Keratinocyte (primary cell): ENCODE measurements at regions not wholly inside any gene's neighbourhood (a gene's known extent, or its start where the extent isn't known, plus 50 kb on each side); places are given as distances from the start of the nearest gene placed in this dataset.

Source experiments
- DNase-seq: peaks from one replicate; pipeline ENCODE4 v3.0.0-alpha.2; 2011; ENCODE audit warnings: low read depth, missing footprints, low spot score
- FAIRE-seq: peaks from 2 replicates; lab custom pipeline; 2011; peaks lifted over from hg19 to GRCh38; lab: Jason Lieb, UNC
- H2AFZ ChIP-seq: 2 replicates; pipeline ENCODE4 v1.6.0; 2012; ENCODE audit warnings: low read length, control low read depth, inconsistent platforms; ENCODE audit not compliant: control insufficient read depth
- H3K27ac ChIP-seq: 2 replicates; pipeline ENCODE4 v1.5.1; 2011; ENCODE audit warnings: low read length; ENCODE audit not compliant: control insufficient read depth, insufficient read depth
- H3K27me3 ChIP-seq: 3 replicates; pipeline ENCODE4 v1.6.0; 2011; ENCODE audit warnings: low read length; ENCODE audit not compliant: control insufficient read depth, insufficient read depth; ENCODE audit errors: extremely low read depth
- H3K36me3 ChIP-seq, 2 experiments: 2 replicates in 1 of 2; 3 replicates in 1 of 2; pipeline ENCODE4 v1.5.1; 2011; ENCODE audit warnings: low read length in 2 of 2, mild to moderate bottlenecking in 1 of 2; ENCODE audit not compliant: control insufficient read depth in 2 of 2, insufficient read depth in 2 of 2; ENCODE audit errors: extremely low read depth in 1 of 2
- H3K4me1 ChIP-seq: 3 replicates; pipeline ENCODE4 v1.5.1; 2011; ENCODE audit warnings: low read length; ENCODE audit not compliant: control insufficient read depth, insufficient read depth; ENCODE audit errors: extremely low read depth
- H3K4me2 ChIP-seq: 3 replicates; pipeline ENCODE4 v1.6.0; 2011; ENCODE audit warnings: low read depth, low read length; ENCODE audit not compliant: control insufficient read depth, insufficient read depth; ENCODE audit errors: extremely low read depth
- H3K4me3 ChIP-seq, 3 experiments: fragments of 200-600 bp in 1 of 3; sonication (generic) in 1 of 3; 2 replicates in 2 of 3; 3 replicates in 1 of 3; pipeline ENCODE4 v1.5.1; 2011 to 2016; ENCODE audit warnings: low read length in 3 of 3, mild to moderate bottlenecking in 3 of 3, control low read depth in 2 of 3, inconsistent platforms in 1 of 3, low read depth in 1 of 3, mixed read lengths in 1 of 3, mixed run types in 1 of 3, moderate library complexity in 1 of 3; ENCODE audit not compliant: control insufficient read depth in 2 of 3, insufficient read depth in 2 of 3; ENCODE audit errors: extremely low read depth in 1 of 3
- H3K79me2 ChIP-seq: 2 replicates; pipeline ENCODE4 v1.6.0; 2012; ENCODE audit warnings: low read length; ENCODE audit not compliant: control insufficient read depth, insufficient read depth
- H3K9ac ChIP-seq: 3 replicates; pipeline ENCODE4 v1.6.0; 2011; ENCODE audit warnings: low read length; ENCODE audit not compliant: control insufficient read depth, insufficient read depth; ENCODE audit errors: extremely low read depth
- H3K9me1 ChIP-seq: 3 replicates; pipeline ENCODE4 v1.6.0; 2011; ENCODE audit warnings: low read length; ENCODE audit not compliant: control insufficient read depth, insufficient read depth; ENCODE audit errors: extremely low read depth
- H3K9me3 ChIP-seq: 2 replicates; pipeline ENCODE4 v1.5.1; 2012; ENCODE audit warnings: low read depth, low read length; ENCODE audit not compliant: control insufficient read depth
- H4K20me1 ChIP-seq: 3 replicates; pipeline ENCODE4 v1.6.0; 2011; ENCODE audit warnings: low read length; ENCODE audit not compliant: control insufficient read depth, insufficient read depth; ENCODE audit errors: extremely low read depth
- EZH2 ChIP-seq: IDR thresholded peaks from one replicate; pipeline ENCODE4 v1.6.1; 2012; ENCODE audit warnings: inconsistent platforms, mild to moderate bottlenecking, low read length, moderate library complexity
- dilution Hi-C: fragments of 300-500 bp; cut with MboI; formaldehyde crosslinking; loops from one replicate; pipeline ENCODE4 v1.7.0; 2020; ENCODE audit warnings: low sequenced_read_pairs; ENCODE audit not compliant: extremely low pct_ligation_motif_present
- TF ChIP-seq, protein P1 (sequence below), 3 experiments: IDR thresholded peaks in 1 of 3; conservative IDR thresholded peaks in 1 of 3; optimal IDR thresholded peaks in 1 of 3; 2 replicates in 2 of 3; 3 replicates in 1 of 3; pipeline versions ENCODE3 to v1.5.1; 2011; ENCODE audit warnings: low read length in 3 of 3, mild to moderate bottlenecking in 3 of 3, moderate library complexity in 2 of 3, control low read depth in 1 of 3, inconsistent platforms in 1 of 3; ENCODE audit not compliant: insufficient read depth in 2 of 3; ENCODE audit errors: extremely low read depth in 1 of 3

DNA sequence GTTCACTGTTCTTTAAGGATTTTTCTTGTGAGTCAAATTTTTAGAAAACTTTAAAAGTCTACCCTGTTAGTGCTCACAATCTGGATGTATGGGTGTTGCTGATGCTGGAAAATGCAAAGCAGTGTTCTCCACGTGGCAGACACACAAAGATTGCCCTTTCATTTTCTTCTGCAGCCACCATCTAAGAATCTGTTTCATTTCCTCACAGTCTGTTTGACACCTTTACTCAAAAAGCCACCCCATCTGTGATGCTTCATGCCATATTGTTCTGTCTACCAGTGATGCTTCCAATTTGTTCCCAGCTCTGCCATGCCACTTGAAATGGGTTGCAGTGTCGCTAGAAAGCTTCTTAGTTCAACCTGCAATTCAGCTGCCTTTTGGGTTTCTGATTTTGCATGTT lies 464.2 kb upstream of the UBE2E3 start:
- Histone ChIP-seq H3K4me1 (peaks cover 25% of the 10 kb centered on the region), H3K27ac (no peak overlapping the region), H3K27me3 (no peaks in the 10 kb centered on the region), H3K36me3 (no peaks in the 10 kb centered on the region), H3K9me3 (no peaks in the 10 kb centered on the region), H2AFZ (no peak overlapping the region), H3K9ac (no peak overlapping the region), H3K4me2 (no peak overlapping the region), H3K79me2 (no peaks in the 10 kb centered on the region), H3K4me3 (no peak overlapping the region), H3K9me1 (no peaks in the 10 kb centered on the region), H4K20me1 (no peaks in the 10 kb centered on the region)
- no peak for FAIRE-seq
- dilution Hi-C loops = no loop called here
- no peak for DNase-seq
- TF ChIP-seq, protein P1, sequence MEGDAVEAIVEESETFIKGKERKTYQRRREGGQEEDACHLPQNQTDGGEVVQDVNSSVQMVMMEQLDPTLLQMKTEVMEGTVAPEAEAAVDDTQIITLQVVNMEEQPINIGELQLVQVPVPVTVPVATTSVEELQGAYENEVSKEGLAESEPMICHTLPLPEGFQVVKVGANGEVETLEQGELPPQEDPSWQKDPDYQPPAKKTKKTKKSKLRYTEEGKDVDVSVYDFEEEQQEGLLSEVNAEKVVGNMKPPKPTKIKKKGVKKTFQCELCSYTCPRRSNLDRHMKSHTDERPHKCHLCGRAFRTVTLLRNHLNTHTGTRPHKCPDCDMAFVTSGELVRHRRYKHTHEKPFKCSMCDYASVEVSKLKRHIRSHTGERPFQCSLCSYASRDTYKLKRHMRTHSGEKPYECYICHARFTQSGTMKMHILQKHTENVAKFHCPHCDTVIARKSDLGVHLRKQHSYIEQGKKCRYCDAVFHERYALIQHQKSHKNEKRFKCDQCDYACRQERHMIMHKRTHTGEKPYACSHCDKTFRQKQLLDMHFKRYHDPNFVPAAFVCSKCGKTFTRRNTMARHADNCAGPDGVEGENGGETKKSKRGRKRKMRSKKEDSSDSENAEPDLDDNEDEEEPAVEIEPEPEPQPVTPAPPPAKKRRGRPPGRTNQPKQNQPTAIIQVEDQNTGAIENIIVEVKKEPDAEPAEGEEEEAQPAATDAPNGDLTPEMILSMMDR (optimal IDR thresholded peaks at IDR 0.05 in 1 of 3, IDR thresholded peaks at IDR 0.05 in 1 of 3, conservative IDR thresholded peaks at IDR 0.05 in 1 of 3; ENCODE audit: extremely low read depth in 1 of 3, insufficient read depth in 2 of 3, low read length in 3 of 3) = no peak
- no peak for TF ChIP-seq EZH2

DNA sequence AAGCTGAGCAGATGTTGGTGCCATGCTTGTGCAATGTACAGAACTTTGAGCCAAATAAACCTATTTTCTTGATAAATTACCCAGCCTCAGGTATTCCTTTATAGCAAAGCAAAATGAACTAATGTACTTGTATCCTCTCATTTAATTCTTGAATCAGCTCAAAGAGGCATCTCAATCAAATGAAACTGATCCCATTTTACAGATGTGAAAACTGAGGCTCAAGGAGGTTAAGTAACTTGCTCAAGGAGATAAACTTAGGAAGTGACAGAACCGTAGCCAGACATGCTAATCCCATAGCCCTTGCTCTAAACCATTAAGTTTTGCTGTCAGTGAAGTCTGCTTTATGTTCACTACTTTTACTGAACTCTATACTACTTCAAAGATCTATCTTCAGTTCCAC lies 467.0 kb upstream of the UBE2E3 start:
- Histone ChIP-seq H3K9me1 (no peaks in the 10 kb centered on the region), H3K27ac (no peak overlapping the region), H3K36me3 (no peaks in the 10 kb centered on the region), H3K9me3 (no peaks in the 10 kb centered on the region), H3K4me3 (no peak overlapping the region), H4K20me1 (no peaks in the 10 kb centered on the region), H3K4me2 (no peak overlapping the region), H3K4me1 (no peaks in the 10 kb centered on the region), H3K9ac (no peak overlapping the region), H3K79me2 (no peaks in the 10 kb centered on the region), H2AFZ (no peak overlapping the region), H3K27me3 (no peaks in the 10 kb centered on the region)
- no peak for DNase-seq
- FAIRE-seq = no peak
- dilution Hi-C loops = no loop called here
- no peak for TF ChIP-seq EZH2
- TF ChIP-seq, protein P1 (optimal IDR thresholded peaks at IDR 0.05 in 1 of 3, IDR thresholded peaks at IDR 0.05 in 1 of 3, conservative IDR thresholded peaks at IDR 0.05 in 1 of 3; ENCODE audit: extremely low read depth in 1 of 3, insufficient read depth in 2 of 3, low read length in 3 of 3) = no peak
